Midbrain (tissue), 1 donor: ENCODE measurements at regions not wholly inside any gene's neighbourhood (a gene's known extent, or its start where the extent isn't known, plus 50 kb on each side); places are given as distances from the start of the nearest gene placed in this dataset.

Source experiments
- DNase-seq: peaks from one replicate; lab custom pipeline; 2025; lab: John Stamatoyannopoulos, UW

DNA sequence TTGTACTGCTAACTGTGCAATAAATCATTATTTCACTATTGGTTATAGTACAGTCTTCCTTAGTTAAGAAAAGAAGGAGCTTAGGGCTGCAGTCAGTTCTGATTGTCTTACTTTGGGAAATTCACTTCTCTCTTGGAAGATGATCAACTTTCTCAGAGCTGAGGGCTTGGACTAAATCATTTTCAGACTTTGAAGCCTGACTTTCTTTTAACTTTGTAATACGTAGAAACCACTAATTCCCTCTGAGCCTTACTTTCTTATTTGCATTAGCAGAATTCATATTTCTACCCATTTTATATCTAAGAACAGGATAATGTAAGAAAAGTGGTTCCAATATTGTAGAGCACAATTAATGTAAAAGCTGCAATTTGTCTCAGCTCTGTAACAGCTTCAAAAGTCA is 386.4 kb downstream of the TRIB2 start:
- no peak for DNase-seq

DNA sequence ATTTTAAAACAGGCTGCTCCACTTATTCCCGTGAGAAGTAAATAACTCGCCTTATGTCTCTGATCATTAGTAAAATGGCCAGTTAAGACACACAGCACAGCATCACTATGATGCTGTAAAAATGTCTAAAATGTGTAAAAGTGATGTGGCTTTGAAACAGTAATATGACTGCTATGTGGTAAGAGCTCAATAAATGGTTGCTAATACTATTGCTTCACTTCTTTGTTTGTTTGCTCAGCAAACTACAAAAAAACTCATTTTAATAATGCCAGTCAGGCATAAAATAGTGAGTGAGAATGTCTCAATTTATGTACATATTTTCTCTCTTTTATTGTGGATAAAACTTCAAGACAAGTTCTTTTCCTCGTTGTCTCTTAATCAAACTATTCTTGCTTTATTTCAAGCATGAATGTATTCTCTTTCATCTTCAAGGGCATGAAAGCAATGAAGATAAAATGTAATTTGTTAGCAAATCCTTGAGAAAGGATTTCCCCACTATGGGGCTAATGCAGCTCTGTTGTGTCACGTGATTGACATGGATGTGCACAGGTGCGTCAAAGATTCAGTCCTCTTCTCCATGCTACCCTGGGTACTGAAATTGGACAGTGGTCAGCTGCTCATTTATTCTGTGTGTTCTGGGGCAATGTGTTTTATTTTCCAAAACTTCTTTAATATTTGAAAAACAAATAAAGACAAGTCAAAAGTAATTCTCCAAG is 387.2 kb downstream of the TRIB2 start:
- no peak for DNase-seq

DNA sequence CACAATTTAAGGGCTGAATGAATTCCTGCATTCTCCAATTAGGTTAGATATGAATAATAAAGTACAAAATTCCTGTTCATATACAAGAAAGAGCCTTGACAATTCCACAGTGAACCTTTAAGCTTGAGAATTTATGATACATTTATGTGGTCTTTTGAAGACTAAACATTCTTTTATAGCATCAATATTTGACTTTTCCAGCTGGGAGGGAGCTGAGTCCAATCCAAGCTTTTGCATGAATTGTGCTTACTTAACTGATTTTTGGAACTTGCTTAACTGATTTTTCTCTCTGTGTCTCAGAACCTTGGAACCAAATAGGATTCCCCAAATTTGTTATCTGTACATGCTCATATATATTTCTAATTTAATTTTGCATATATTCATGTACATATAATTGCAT is 388.0 kb downstream of the TRIB2 start:
- DNase-seq, result no peak

DNA sequence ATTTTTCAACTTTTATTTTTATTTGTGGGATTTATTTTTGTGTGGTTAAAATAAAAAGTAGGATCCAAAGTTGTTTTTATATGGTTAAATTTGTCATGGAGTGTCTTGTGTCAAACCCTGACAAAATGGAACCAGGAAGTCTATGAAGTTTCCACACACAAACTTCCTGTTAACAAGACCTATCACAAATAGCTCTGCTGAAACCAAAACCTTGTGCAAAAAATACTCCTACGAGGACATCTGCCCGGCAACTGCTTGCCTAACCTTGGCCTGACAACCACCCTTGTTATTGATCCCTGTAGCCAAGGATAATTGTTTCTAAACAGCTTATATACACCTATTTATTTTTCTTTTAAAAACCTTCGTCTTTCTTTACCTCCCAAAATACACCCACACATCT is 389.6 kb downstream of the TRIB2 start:
- no peak for DNase-seq

DNA sequence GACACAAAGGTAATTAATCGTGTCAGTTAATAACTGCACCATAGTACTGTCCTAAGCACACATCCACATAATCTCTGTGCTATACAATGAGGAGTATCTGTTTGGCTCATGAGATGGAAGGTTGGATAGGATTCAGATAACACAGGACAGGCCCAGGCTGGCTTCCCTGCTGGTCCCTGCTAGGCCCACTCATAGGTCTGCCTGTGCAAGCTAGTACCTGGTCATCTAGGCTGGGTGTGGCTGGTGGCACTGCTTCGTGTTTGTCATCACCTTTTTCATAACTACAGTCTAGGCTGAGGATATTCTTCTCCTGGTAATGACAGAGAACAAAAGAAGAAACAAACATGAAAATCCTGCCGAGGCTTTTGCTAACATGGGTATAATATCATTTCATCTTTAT is 392.8 kb downstream of the TRIB2 start:
- DNase-seq, result no peak

DNA sequence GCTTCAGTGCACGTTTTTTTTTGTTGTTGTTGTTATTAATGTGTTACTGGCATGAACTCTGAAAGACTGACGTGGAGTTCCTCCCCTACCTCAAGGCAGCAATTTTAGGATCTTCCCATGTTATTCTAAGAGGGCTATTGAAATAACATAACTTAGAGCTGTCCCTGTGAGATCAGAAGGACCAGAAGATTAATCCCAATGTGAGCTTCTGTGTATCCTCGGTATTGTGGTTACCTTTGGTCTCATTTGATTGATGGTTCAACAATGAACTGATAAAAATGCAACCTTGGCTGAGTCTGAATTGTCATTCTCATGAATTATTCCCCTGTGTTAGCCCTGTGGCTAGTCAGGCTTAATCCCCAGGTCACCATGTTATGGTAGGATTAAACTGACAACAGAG is 394.1 kb downstream of the TRIB2 start:
- no peak for DNase-seq

DNA sequence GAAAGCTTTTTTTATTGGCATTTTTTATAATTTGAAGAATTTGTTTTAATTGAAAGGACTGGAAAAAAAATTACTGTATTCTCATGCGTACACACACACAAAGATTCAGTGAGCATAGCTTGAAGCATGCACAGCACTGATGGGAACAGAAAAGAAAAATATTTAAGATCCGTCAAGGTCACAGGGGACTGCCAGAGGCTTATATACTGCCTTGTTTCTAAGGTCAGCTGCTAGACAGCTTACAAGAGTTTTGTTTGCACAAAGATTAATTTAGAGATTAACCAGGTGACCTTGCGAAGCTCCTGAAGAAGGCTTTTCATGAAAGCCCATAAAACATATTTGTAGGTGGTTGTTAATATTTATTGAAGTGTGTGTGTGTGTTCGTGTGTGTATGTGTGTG is 396.3 kb downstream of the TRIB2 start:
- DNase-seq, result no peak

DNA sequence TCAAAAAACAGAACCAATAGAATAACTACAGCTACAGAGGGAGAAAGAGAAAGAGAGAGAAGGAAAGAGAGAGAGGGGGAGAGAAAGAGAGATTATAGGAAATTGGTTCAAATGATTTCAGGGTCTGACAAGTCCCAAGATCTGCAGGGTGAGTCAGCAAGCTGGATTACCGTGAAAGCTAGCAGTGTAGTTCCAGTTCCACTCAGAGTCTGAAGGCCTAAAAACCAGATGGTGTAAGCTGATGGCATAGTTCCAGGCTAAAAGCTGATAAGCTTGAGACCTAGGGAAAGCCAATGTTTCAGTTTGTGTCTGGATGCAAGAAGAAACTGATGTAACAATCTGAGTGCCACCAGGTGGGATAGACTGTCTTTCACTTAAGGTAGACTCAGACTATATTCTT is 397.7 kb downstream of the TRIB2 start:
- no peak for DNase-seq

DNA sequence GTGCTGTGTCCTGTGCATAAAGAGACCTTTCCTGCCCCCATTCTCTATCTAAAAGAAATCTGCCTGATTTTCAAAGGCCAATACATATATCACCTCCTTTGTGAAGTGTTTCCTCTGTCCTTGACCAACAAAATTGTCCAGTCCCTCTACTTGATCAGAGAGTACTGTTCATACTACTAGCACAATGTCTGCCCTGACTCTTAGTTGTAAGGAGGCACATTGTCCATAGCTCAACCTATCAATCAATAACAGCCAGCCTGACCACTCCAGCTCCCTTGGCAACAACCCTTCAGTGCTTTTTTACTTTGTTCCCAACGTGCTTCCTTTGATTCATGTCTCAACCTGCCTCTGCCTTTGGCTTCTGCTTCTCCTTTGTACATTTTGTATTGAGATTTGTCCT is 398.9 kb downstream of the TRIB2 start:
- no peak for DNase-seq

DNA sequence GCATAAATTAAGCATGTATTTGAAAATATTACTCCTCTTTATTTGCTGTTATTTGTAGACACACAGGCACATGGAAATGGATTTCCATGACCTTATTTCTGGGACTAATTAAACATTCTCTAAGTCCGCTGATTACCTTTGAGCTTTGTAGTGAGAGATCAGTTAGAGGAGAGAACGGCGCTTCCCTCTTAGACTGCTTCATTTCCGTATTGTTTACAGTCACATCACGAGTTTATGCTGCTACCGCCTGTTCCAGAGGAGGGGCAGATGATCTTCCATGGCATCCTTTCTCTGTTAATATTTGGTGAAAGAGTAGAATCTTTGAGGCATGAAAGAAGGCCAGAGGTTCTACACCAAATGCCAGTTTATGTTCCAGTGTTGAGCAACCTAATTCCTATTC is 404.4 kb downstream of the TRIB2 start:
- no peak for DNase-seq

DNA sequence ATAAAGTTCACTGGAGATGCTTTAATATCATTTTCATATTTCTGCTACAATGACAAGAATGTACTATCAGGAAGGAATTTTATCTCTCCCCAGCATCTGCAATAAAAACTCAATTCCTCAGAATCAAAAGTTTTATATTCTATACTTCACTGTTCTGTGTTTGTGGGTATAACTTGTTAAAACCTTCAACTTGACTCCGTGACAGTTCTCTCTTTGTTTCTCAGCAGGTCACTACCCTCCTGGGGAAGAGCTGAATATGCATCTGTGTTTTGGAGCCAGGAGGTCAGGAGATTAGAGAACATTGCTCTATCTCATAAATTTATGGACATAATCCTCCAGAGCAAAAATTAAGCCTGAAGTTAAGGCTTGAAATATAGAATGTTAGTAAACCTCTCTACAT is 411.4 kb downstream of the TRIB2 start:
- no peak for DNase-seq

DNA sequence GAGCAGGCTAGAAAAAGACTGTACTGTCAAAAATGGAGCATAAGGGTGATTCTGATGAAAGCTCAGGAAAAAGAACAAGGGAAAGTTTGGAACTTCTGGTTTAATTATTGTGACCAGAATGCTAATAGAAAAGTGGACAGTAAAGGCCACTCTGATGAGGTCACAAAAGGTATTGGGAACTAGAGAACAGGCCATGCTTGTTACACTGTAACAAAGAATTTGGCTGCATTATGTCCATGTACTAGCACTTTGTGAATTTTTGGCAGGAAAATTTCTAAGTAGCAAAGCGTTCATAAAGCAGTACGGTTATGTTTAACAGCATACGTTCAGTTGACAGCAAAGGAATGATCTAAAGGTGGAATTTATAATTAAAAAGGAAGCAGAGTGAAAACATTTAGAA is 418.6 kb downstream of the TRIB2 start:
- no peak for DNase-seq

DNA sequence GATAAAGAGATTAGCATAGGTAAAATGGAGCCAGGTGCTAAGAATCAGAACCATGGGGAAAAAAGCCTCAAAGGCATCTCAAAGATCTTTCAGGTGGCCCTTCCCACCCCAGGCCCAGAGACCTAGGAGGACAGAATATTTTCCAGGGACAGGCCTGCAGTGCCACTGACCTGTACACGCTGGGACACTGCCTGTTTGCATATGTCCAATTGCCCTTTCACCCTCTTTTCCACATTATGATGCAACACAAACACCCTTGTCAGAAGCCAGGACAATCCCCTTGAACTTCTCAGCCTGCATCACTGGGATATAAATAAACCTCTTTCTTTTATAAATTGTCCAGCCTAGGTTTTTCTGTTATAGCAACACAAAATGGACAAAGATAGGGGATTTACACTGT is 419.1 kb downstream of the TRIB2 start:
- DNase-seq, result no peak

DNA sequence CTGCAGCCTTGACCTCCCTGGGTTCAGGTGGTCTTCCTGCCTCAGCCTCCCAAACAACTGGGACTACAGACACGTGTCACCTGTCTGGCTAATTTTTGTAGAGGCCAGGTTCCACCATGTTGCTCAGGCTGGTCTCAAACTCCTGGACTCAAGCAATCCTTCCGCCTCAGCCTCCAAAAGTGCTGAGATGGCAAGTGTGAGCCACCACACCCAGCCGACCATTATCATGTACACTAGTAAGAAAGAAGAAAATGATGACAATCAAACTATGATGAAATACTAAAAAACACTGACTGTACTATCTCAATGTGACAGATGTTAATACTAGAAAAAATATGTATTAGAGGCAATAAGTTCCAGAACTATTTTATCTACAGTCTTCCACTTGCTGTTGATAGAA is 420.9 kb downstream of the TRIB2 start:
- no peak for DNase-seq

DNA sequence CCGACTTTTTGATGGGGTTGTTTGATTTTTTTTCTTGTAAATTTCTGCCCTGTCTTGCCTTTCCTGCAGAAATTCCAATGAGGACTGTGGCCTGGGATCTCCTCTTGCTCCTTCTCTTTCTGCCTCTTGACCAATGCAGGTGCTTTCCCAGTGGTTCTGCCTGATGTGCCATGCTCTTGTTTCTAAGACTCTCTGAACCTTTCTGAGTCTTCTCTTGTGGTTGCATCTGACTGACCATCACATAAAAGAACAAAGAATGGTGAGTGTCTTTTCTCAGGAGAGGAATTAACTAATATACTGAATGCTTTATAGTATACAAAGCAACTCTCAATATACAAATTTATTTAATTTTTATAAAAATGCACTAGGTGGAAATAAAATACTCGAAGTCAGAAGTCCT is 424.6 kb downstream of the TRIB2 start:
- no peak for DNase-seq

DNA sequence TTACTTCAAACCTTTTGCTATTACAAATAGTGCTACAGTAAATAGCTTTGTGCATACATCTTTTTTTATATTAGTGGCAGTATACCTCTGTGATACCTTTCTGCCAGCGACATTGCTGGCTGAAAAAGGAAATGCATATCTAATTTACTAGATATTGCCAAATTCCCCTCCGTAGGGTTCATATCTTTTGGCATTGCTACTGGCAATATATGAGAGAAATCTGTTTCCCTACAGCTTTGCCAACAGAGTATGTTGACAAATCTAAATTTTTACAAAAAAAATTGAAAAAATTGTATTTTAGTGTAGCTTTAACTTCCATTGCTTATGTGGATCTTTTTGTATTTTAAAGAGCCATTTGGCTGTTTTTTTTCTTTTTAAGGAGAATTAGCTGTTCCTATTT is 426.7 kb downstream of the TRIB2 start:
- no peak for DNase-seq

DNA sequence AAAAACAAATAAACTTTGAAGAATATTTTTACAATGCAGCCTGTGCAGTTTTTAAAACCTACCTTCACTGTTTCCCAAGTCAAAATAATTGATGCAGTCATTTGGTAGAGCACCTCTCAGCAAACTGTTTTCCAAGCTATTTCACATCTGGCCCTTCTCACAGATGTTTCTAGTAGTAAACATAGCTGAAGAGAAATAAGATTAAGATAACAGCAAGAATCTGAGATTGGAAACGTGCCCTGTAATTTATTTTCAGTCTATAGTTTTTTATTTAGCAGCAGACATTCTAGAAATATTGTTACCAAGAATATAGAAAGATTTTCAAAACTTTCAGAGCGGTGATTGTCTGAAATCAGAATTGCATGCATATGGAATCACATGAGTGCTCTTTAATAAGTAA is 440.2 kb downstream of the TRIB2 start:
- DNase-seq, result no peak

DNA sequence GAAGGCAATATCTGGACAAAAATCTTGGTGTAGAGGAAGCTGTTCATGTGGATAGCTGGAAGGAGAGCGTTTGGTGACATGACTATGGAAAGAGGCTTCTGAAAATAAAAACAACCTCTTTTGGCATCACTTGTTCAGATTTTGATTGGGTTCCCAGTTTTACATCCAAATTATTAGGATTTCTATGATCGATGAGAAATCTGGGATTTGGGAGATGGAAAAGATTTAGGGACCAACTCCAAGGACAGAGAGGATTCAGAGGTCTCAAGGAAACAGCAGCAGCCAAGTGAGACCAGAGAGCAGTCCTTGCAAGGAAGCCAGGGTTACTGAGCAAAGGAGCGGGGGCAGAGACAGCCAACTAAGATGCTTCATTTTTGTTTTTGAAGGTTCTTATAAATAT is 441.7 kb downstream of the TRIB2 start:
- no peak for DNase-seq

DNA sequence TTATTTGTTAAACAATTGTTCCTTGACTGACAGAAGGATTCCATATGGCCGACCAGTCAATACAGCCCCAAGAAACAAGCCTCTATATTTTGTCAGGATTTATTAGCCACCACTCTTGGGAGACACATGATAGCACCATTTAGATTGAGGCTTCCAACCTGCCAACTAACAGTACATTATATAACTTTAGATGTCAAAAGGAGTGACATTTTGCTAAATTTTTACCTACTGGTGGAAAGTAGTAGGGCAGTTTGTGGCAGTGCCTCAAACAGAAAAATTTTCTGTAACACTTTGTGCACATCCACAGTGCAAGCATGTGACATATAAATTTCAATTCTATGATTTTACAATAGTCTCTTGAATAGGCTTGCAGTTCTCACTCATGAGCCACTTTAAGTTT is 464.0 kb downstream of the TRIB2 start:
- no peak for DNase-seq

DNA sequence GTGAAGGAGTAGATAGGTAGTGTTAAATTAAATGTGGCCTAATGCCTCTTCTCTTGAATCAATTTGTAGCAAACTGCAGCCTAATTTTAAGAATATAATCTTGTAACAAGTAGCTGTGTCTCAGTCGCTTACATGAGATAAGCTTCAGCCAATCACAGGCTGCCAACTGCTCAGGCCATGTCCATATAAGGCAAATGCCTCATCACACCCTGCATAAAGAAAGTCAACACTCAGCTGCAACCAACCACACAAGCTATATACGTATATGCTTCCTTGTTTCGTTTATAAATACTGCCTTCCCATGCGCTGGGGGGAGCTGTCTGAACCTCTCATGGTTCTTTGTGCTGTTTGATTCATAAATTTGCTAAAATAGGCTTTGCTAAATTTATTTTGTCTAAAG is 476.3 kb downstream of the TRIB2 start:
- no peak for DNase-seq

DNA sequence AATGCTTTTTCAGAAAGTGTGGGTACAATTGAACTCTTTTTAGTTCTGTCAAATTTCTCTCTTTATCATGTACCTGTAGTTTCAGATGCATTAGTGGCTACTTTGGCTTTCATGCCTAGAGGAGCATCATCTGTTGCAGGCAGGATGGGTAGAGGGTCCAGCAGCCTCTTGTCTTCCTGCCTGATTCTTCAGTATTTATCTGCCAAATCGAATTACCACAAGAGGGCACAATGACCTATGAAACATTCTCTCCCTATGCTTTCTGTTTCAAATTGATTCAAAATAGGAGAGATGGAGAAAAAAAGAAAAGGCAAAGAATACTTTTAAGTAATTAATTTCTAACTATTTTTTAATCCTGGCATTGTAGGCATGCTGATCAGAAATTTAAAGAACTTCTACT is 477.2 kb downstream of the TRIB2 start:
- peak; percentile 15 for DNase-seq

DNA sequence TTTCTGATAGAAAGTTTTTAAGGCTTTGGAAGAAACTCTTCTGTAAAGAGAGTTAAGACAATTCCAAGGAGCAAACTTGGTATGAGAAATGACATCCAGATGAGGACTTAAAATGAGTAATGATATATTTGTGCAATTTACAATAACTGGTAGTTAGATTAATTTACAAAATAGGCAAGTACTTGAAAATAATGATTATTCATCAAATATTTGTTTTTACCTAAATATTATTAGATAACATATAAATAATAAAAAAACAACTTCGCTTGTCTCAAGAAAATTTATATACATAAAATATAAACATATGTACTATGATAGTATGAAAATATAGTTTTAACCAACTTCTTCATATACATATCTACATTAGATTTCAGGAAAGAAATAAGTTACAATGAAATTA is 478.5 kb downstream of the TRIB2 start:
- no peak for DNase-seq

DNA sequence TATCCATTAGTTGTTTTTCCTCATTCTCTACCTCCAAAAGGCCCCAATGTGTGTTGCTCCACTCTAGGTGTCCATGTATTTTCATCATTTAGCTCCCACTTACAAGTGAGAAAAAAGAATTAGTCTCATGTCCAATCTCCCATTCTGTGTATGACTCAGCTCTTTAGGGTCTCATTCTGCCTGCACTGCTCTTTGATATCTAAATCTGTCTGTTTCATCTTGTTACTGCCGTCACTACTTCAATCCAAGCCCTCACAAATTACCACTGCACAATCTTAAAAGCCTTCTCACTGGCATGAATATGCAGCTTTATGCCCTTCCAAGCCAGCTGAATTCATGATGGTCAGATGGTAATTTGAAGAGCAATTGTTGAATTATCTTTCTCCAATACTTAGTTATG is 480.5 kb downstream of the TRIB2 start:
- no peak for DNase-seq

DNA sequence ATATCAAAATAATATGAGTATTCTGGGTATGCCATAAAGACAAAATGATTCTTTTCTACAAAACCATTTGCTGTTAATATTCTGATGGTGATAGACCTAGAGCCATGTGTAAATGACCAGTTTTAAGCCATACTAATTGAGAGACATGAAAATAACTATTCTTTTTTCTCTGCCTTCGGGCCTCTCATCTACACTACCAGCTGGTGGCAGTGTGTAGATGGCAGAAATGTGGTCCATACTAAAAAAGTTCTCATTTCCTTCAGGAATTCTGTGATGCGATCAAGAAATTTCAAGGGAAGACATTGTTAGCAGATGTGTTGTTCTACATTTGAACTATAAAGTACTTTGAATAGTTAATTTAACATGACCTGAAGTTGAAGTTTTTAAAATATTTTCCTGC is 485.2 kb downstream of the TRIB2 start:
- no peak for DNase-seq

DNA sequence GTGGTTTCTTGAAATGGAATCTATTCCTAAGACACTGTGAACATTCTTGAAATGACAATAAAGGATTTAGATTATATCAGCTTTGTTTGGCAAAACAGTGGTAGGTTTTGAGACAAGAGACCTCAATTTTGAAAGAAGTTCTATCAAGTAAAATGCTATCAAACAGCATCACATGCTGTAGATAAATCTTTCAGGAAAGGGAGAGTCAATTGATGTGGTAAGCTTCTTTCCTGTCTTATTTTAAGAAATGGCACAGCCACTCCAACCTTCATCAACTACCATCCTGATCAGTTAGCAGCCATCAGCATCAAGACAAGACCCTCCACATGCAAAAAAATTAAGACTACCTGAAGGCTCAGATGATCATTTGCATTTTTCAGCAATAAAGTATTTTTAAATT is 495.4 kb downstream of the TRIB2 start:
- DNase-seq, result no peak
